Nephron progenitor cell (in vitro differentiated cells): ENCODE measurements at regions not wholly inside any gene's neighbourhood (a gene's known extent, or its start where the extent isn't known, plus 50 kb on each side); places are given as distances from the start of the nearest gene placed in this dataset.

Experiments
- DNase-seq: peaks from one replicate; pipeline ENCODE4 v3.0.0; 2021
- H3K27ac Mint-ChIP-seq: 2 replicates; pipeline ENCODE4 v1.8.0; 2021; ENCODE audit warnings: mild to moderate bottlenecking, moderate library complexity, mixed read lengths
- H3K27me3 Mint-ChIP-seq: 2 replicates; pipeline ENCODE4 v1.8.0; 2021; ENCODE audit warnings: mild to moderate bottlenecking, low read depth, mixed read lengths; ENCODE audit not compliant: poor library complexity
- H3K36me3 Mint-ChIP-seq: 2 replicates; pipeline ENCODE4 v1.8.0; 2021; ENCODE audit warnings: low read depth, mixed read lengths
- H3K4me1 Mint-ChIP-seq: 2 replicates; pipeline ENCODE4 v1.8.0; 2021; ENCODE audit warnings: mixed read lengths
- H3K4me3 Mint-ChIP-seq: 2 replicates; pipeline ENCODE4 v1.8.0; 2021; ENCODE audit warnings: mild to moderate bottlenecking, moderate library complexity, mixed read lengths
- H3K9me3 Mint-ChIP-seq: 2 replicates; pipeline ENCODE4 v1.8.0; 2021; ENCODE audit warnings: mild to moderate bottlenecking, moderate library complexity, mixed read lengths
- TF ChIP-seq, protein P1 (sequence below): fragments of 200-600 bp; sonication (generic); IDR thresholded peaks from 2 replicates; pipeline ENCODE4 v1.5.0; 2021; ENCODE audit warnings: antibody characterized with exemption

DNA sequence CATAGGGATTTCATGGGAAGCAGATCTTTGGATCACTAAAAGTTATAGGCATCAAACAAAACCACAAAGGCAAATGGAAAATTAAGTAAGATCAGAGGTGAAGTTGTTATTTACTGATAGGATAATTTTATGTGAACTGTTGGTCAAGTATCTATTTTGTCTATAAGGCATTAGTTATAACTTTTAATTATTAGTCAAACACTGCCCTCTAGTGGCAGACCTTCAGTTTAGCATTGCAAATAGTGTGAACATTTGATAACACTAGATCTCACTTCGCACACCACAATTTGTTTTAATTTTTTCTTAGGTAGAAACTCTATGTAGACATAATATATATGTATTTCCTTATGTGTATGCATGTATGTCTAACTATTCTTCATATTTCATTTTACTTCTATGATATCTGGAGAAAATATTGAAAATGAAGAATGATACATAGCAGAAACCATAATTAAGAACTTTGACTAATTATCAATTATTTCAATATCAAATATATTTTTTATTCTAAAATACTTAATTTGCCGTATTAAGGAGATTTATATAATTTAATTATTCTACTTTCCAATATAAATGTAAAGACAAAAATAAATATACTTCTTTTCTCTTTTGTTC lies 214.5 kb upstream of the TACR3 start:
- peak; percentile 40 for DNase-seq
- Mint-ChIP-seq H3K4me1 (no peaks in the 10 kb centered on the region), H3K27me3 (peaks cover 2% of the 10 kb centered on the region), H3K9me3 (peaks cover 15% of the 10 kb centered on the region), H3K36me3 (no peaks in the 10 kb centered on the region), H3K27ac (no peak overlapping the region), H3K4me3 (no peak overlapping the region)
- TF ChIP-seq, protein P1, sequence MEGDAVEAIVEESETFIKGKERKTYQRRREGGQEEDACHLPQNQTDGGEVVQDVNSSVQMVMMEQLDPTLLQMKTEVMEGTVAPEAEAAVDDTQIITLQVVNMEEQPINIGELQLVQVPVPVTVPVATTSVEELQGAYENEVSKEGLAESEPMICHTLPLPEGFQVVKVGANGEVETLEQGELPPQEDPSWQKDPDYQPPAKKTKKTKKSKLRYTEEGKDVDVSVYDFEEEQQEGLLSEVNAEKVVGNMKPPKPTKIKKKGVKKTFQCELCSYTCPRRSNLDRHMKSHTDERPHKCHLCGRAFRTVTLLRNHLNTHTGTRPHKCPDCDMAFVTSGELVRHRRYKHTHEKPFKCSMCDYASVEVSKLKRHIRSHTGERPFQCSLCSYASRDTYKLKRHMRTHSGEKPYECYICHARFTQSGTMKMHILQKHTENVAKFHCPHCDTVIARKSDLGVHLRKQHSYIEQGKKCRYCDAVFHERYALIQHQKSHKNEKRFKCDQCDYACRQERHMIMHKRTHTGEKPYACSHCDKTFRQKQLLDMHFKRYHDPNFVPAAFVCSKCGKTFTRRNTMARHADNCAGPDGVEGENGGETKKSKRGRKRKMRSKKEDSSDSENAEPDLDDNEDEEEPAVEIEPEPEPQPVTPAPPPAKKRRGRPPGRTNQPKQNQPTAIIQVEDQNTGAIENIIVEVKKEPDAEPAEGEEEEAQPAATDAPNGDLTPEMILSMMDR: peak; percentile 84

DNA sequence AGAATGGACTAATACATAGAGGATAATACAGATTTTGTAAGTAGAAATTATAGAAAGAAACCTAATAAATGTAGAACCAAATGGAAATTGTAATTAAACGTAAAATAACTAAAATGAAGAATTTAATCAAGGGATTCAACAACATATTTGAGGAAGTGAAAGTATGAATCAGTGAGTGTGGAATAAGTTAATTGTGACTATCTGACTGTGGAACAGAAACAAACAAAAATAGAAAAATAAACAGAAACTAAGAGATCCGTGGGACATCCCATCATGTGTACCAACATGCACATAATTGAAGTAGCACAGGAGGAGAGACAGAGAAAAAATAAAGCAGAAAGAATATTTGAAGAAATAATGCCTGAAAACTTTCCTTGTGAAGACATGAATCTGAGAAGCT lies 208.6 kb upstream of the TACR3 start:
- TF ChIP-seq, protein P1: no peak
- Mint-ChIP-seq H3K36me3 (no peaks in the 10 kb centered on the region), H3K27me3 (peaks cover 7% of the 10 kb centered on the region), H3K9me3 (no peaks in the 10 kb centered on the region), H3K4me1 (no peaks in the 10 kb centered on the region), H3K4me3 (no peak overlapping the region), H3K27ac (no peak overlapping the region)
- DNase-seq: no peak

DNA sequence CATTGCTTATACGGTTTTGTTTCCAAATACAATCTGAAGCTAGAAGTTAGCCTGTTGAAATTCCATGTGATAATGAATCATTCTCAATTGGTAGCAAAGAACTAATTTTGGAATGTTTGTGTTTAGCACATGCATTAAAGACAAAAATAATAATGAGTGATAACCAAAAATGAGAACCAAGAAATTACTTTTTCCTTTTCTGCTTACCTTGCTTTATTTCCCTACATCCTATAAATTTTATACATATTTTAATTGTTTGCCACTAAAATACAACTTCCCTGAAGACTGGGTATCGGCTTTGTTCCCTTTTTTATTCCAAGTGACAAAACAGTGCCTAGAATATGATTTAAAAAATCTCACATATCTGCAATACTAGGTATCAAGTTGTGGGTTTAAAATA lies 203.8 kb upstream of the TACR3 start:
- Mint-ChIP-seq H3K27me3 (peaks cover 4% of the 10 kb centered on the region), H3K27ac (no peak overlapping the region), H3K4me3 (no peak overlapping the region), H3K36me3 (no peaks in the 10 kb centered on the region), H3K4me1 (no peaks in the 10 kb centered on the region), H3K9me3 (no peaks in the 10 kb centered on the region)
- no peak for DNase-seq
- TF ChIP-seq, protein P1: no peak

DNA sequence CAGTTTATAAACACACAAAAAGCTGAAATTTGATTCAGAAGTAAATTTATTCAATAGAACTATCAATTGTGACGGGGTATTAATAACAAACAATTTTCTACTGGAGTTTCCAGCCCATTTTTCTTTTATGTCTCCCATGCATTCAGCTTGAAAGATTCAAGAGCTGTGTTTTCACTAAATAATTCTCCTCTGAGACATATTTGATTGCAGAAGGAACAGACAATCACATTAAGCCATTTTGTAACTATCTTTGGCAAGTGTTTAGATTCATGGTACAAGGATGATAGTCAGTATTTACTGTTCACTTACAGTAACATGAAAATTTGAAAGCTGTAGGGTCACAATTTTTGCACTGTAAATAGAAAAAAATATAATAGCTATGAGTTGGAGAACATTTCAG lies 198.4 kb upstream of the TACR3 start:
- Mint-ChIP-seq H3K27me3 (no peaks in the 10 kb centered on the region), H3K36me3 (no peaks in the 10 kb centered on the region), H3K27ac (no peak overlapping the region), H3K4me1 (no peaks in the 10 kb centered on the region), H3K9me3 (no peaks in the 10 kb centered on the region), H3K4me3 (no peak overlapping the region)
- no peak for DNase-seq
- TF ChIP-seq, protein P1: no peak

DNA sequence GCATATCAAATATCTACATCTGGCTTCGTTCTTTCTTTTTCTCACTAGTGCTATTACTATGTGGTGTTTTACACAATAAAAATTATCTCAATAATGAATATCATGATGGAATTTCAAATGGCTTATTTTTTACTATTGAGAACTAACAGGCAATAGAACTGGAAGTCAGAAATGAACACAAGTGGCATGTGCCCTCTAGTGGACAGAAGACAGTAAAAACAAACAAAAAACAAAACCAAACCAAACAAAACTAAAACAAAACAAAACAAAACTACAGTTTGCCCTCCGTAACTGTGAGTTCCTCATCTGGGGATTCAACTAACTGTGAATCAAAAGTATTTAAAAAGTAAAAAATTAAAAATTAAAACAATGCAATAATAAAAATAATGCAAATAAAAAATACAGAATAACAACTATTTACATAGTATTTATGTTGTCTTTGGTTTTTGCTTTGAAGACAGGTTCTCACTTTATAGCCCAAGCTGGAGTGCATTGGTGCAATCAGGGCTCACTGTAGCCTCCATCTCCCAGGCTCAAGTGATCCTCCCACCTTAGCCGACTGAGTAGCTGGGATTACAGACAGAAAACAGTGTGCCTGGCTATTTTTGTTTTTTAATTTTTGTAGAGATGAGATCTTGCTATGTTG lies 195.6 kb upstream of the TACR3 start:
- TF ChIP-seq, protein P1: peak; percentile 72
- Mint-ChIP-seq H3K36me3 (no peaks in the 10 kb centered on the region), H3K4me1 (no peaks in the 10 kb centered on the region), H3K4me3 (no peak overlapping the region), H3K27me3 (peaks cover 4% of the 10 kb centered on the region), H3K27ac (peak overlapping the region; percentile 46), H3K9me3 (no peaks in the 10 kb centered on the region)
- DNase-seq: no peak

DNA sequence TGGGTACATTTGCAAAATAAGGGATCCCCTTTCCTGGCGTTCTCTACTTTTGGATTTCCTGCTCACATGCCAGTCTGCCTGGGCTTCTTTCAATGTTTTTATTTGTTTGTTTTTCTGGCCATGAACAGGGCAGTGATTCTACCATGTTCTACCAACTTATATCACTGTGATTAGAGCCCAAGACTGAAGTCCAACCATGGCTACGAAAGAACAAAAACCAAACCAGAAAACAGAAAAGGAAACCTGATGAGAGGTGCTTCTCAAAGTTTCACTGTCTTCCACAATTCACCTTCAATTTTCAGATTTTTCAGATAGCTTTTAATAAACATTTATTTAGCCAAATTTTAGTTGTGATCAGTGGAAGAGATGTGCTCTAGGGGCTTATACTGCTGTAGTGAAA lies 187.6 kb upstream of the TACR3 start:
- no peak overlapping the region for H3K4me3 Mint-ChIP-seq
- H3K9me3 Mint-ChIP-seq: no peaks in the 10 kb centered on the region
- TF ChIP-seq, protein P1: no peak
- no peak for DNase-seq
- no peak overlapping the region for H3K27ac Mint-ChIP-seq
- H3K4me1 Mint-ChIP-seq: no peaks in the 10 kb centered on the region
- peaks cover 4% of the 10 kb centered on the region for H3K27me3 Mint-ChIP-seq
- H3K36me3 Mint-ChIP-seq: no peaks in the 10 kb centered on the region
